HepG2 (cell line): ENCODE measurements at regions not wholly inside any gene's neighbourhood (a gene's known extent, or its start where the extent isn't known, plus 50 kb on each side); places are given as distances from the start of the nearest gene placed in this dataset.

Experiments used
- ATAC-seq: fragments of 200-7000 bp; cut with Tn5 transposase; 3 replicates; pipeline ENCODE4 v1.9.1; 2020; ENCODE audit warnings: mild to moderate bottlenecking, moderate library complexity
- BruUV-seq: library from RNA; stranded (reverse); fragments of 400-500 nt; replicated peaks from 2 replicates; lab custom pipeline; 2021; lab: Mats Ljungman, UMichigan
- CTCF ChIA-PET: fragments of 300-600 bp; formaldehyde crosslinking; extraction: SDS; loops from one replicate; lab custom pipeline; 2021; ENCODE audit warnings: low total read pairs, inconsistent platforms, low intra/inter-chr PET ratio; lab: Yijun Ruan, JAX
- POLR2A ChIA-PET: fragments of 350-600 bp; sonication (Branson Sonifier 250); formaldehyde crosslinking; loops from one replicate; lab custom pipeline; 2020; ENCODE audit warnings: antibody characterized with exemption, inconsistent platforms; lab: Yijun Ruan, JAX
- DNase-seq: peaks from one replicate; pipeline ENCODE4 v3.0.0-alpha.2; 2015; ENCODE audit warnings: low spot score
- FAIRE-seq: peaks from 3 replicates; lab custom pipeline; 2011; peaks lifted over from hg19 to GRCh38; lab: Jason Lieb, UNC
- H2AFZ ChIP-seq: one replicate; pipeline ENCODE4 v1.6.1; 2011; ENCODE audit warnings: low read length, inconsistent platforms
- H3K27ac ChIP-seq: fragments of 300-600 bp; 3 replicates; pipeline ENCODE4 v1.8.0; 2011; ENCODE audit warnings: mixed run types, mild to moderate bottlenecking, mixed read lengths, low read length, inconsistent platforms; ENCODE audit not compliant: insufficient read depth; ENCODE audit errors: extremely low read length
- H3K27me3 ChIP-seq, 2 experiments: fragments of 200-600 bp in 1 of 2; 2 replicates in 1 of 2; 3 replicates in 1 of 2; pipeline versions ENCODE4 v1.6.0 to v1.8.0; 2011; ENCODE audit warnings: low read length in 2 of 2, mild to moderate bottlenecking in 2 of 2, moderate library complexity in 2 of 2, inconsistent platforms in 1 of 2; ENCODE audit not compliant: insufficient read depth in 2 of 2, control insufficient read depth in 1 of 2
- H3K36me3 ChIP-seq, 2 experiments: fragments of 200-600 bp in 1 of 2; replicated peaks in 1 of 2; 2 replicates in 1 of 2; 3 replicates in 1 of 2; pipeline versions ENCODE4 v1.5.1 to v1.8.0; 2011; ENCODE audit warnings: low read length in 2 of 2, inconsistent platforms in 1 of 2; ENCODE audit not compliant: insufficient read depth in 2 of 2, control insufficient read depth in 1 of 2
- H3K4me1 ChIP-seq: 2 replicates; pipeline ENCODE4 v1.5.1; 2012; ENCODE audit warnings: low read length, inconsistent platforms; ENCODE audit not compliant: insufficient read depth
- H3K4me2 ChIP-seq: 2 replicates; pipeline ENCODE4 v1.6.0; 2011; ENCODE audit warnings: low read depth, low read length, inconsistent platforms
- H3K4me3 ChIP-seq, 3 experiments: fragments of 200-600 bp in 1 of 3; sonication (generic), shearing (Covaris generic) in 1 of 3; replicated peaks in 1 of 3; 2 replicates each; pipeline ENCODE4 v1.5.1; 2011 to 2016; ENCODE audit warnings: low read length in 3 of 3, inconsistent platforms in 2 of 3, low read depth in 2 of 3, mild to moderate bottlenecking in 2 of 3, control low read depth in 1 of 3, mixed read lengths in 1 of 3; ENCODE audit not compliant: insufficient read depth in 1 of 3
- H3K79me2 ChIP-seq: one replicate; pipeline ENCODE4 v1.6.1; 2011; ENCODE audit warnings: low read length, inconsistent platforms; ENCODE audit not compliant: insufficient read depth
- H3K9ac ChIP-seq: 2 replicates; pipeline ENCODE4 v1.6.0; 2011; ENCODE audit warnings: mild to moderate bottlenecking, low read depth, low read length, inconsistent platforms; ENCODE audit not compliant: insufficient read depth
- H3K9me3 ChIP-seq: 2 replicates; pipeline ENCODE4 v1.5.1; 2012; ENCODE audit warnings: mild to moderate bottlenecking, low read length
- H4K20me1 ChIP-seq: 2 replicates; pipeline ENCODE4 v1.6.0; 2011; ENCODE audit warnings: inconsistent platforms, mild to moderate bottlenecking, low read length, moderate library complexity; ENCODE audit not compliant: insufficient read depth
- HNRNPLL ChIP-seq: fragments of 200-400 bp; formaldehyde crosslinking; IDR thresholded peaks from 2 replicates; pipeline ENCODE4 v1.6.1; 2017; ENCODE audit warnings: mild to moderate bottlenecking, low read depth, low read length; ENCODE audit not compliant: poor library complexity, severe bottlenecking
- TBP ChIP-seq: sonication (generic); formaldehyde crosslinking; IDR thresholded peaks from 2 replicates; pipeline ENCODE4 v1.5.0; 2020; ENCODE audit warnings: missing genetic modification reagents
- TCF12 ChIP-seq, 2 experiments: fragments of 450-650 bp in 1 of 2; sonication (generic) in 1 of 2; formaldehyde crosslinking in 1 of 2; IDR thresholded peaks; 2 replicates each; pipeline versions ENCODE4 v1.6.1 to v1.8.0; 2017 to 2022; ENCODE audit warnings: antibody characterized with exemption in 1 of 2, mild to moderate bottlenecking in 1 of 2, missing genetic modification reagents in 1 of 2, moderate library complexity in 1 of 2
- TP53 ChIP-seq: sonication (generic); formaldehyde crosslinking; conservative IDR thresholded peaks from 2 replicates; pipeline ENCODE4 v1.4.0; 2020; ENCODE audit warnings: missing genetic modification reagents
- YEATS4 ChIP-seq: sonication (generic); formaldehyde crosslinking; IDR thresholded peaks from 2 replicates; pipeline ENCODE4 v1.4.0; 2020; ENCODE audit warnings: missing genetic modification reagents, borderline replicate concordance
- ZNF207 ChIP-seq: fragments of 450-650 bp; IDR thresholded peaks from 2 replicates; pipeline ENCODE4 v1.6.1; 2016; ENCODE audit warnings: antibody characterized with exemption, borderline replicate concordance
- ZNF383 ChIP-seq: sonication (generic); formaldehyde crosslinking; IDR thresholded peaks from 2 replicates; pipeline ENCODE4 v1.4.0; 2020; ENCODE audit warnings: missing genetic modification reagents, mild to moderate bottlenecking, borderline replicate concordance
- ZNF781 ChIP-seq: sonication (generic); formaldehyde crosslinking; IDR thresholded peaks from 2 replicates; pipeline ENCODE4 v1.5.1; 2020; ENCODE audit warnings: borderline replicate concordance, mild to moderate bottlenecking, missing genetic modification reagents; ENCODE audit errors: not compliant biosample characterization
- WGBS: methylation state at CpG from one replicate; pipeline ENCODE4 v1.1.6; 2017; ENCODE audit warnings: low lambda C conversion rate; 5-methylcytosine and 5-hydroxymethylcytosine counted together
- in situ Hi-C: cut with HindIII; loops from 2 replicates; pipeline ENCODE4 v1.10.0; 2017; ENCODE audit warnings: low pct_unique_long_range_greater_than_20kb; ENCODE audit not compliant: extremely low pct_ligation_motif_present
- intact Hi-C: fragments of 100-400 bp; cut with micrococcal nuclease; formaldehyde crosslinking; loops from one replicate; pipeline ENCODE4 v1.10.0; 2022; ENCODE audit not compliant: unreplicated experiment
- TF ChIP-seq, protein P1 (sequence below): sonication (generic); formaldehyde crosslinking; IDR thresholded peaks from 2 replicates; pipeline ENCODE4 v1.4.0; 2020; ENCODE audit warnings: mild to moderate bottlenecking, missing genetic modification reagents
- TF ChIP-seq, protein P2 (sequence below): sonication (generic); formaldehyde crosslinking; IDR thresholded peaks from 2 replicates; pipeline ENCODE4 v1.5.1; 2020; ENCODE audit warnings: missing genetic modification reagents, mild to moderate bottlenecking, borderline replicate concordance
- TF ChIP-seq, protein P3 (sequence below): sonication (generic); formaldehyde crosslinking; IDR thresholded peaks from 2 replicates; pipeline ENCODE4; 2020; ENCODE audit warnings: missing genetic modification reagents, mild to moderate bottlenecking, borderline replicate concordance
- TF ChIP-seq, protein P4 (sequence below): sonication (generic); formaldehyde crosslinking; conservative IDR thresholded peaks from 2 replicates; pipeline ENCODE4 v1.5.0; 2020; ENCODE audit warnings: missing genetic modification reagents
- TF ChIP-seq, protein P5 (sequence below): sonication (generic); formaldehyde crosslinking; IDR thresholded peaks from 2 replicates; pipeline ENCODE4 v1.4.0; 2020; ENCODE audit warnings: mild to moderate bottlenecking, low read depth, missing genetic modification reagents
- TF ChIP-seq, protein P6 (sequence below): sonication (generic); formaldehyde crosslinking; IDR thresholded peaks from 2 replicates; pipeline ENCODE4 v1.5.0; 2020; ENCODE audit warnings: missing genetic modification reagents

DNA sequence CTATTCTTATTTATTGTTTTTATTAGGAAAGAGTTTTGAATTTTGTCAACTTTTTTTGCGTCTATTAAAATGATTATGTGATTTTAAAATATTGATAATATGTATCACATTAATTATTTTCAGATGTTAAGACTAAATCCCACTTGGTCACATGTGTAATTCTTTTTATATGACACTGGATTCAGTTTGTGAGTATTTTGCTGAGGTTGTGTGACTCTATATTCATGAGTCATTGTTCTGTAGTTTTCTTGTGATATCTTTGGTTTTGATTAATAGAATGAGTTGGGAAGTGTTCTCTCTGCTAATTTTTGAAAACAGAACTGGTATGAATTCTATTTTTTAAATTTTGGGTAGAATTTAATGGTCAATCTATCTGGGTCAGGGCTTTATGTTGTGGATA is 317.9 kb downstream of the ETS1 start:
- Histone ChIP-seq H3K36me3 (no peaks in the 10 kb centered on the region), H3K4me3 (no peak overlapping the region), H3K27ac (no peak overlapping the region), H3K4me1 (no peaks in the 10 kb centered on the region), H2AFZ (no peak overlapping the region), H3K9ac (no peak overlapping the region), H3K27me3 (no peaks in the 10 kb centered on the region), H3K9me3 (no peaks in the 10 kb centered on the region), H3K4me2 (no peak overlapping the region), H4K20me1 (no peaks in the 10 kb centered on the region), H3K79me2 (no peaks in the 10 kb centered on the region)
- FAIRE-seq (no peak), DNase-seq (no peak), ATAC-seq (no peak)
- intact Hi-C loops (no loop called here), in situ Hi-C loops (no loop called here)
- CTCF ChIA-PET: no interaction called here
- WGBS: 0% methylated on average over 1 of the region's 1 CpG
- no TSS peak for BruUV-seq
- POLR2A ChIA-PET: no interaction called here
- TF ChIP-seq ZNF207 (no peak), TP53 (CRISPR knock-in tag) (no peak), TBP (CRISPR knock-in tag) (no peak), ZNF383 (CRISPR knock-in tag) (no peak), HNRNPLL (no peak), YEATS4 (CRISPR knock-in tag) (no peak), ZNF781 (no peak), TCF12 (IDR thresholded peaks at IDR 0.05) (no peak), TCF12 (CRISPR knock-in tag; IDR thresholded peaks at IDR 0.05) (no peak)
- TF ChIP-seq, protein P1, sequence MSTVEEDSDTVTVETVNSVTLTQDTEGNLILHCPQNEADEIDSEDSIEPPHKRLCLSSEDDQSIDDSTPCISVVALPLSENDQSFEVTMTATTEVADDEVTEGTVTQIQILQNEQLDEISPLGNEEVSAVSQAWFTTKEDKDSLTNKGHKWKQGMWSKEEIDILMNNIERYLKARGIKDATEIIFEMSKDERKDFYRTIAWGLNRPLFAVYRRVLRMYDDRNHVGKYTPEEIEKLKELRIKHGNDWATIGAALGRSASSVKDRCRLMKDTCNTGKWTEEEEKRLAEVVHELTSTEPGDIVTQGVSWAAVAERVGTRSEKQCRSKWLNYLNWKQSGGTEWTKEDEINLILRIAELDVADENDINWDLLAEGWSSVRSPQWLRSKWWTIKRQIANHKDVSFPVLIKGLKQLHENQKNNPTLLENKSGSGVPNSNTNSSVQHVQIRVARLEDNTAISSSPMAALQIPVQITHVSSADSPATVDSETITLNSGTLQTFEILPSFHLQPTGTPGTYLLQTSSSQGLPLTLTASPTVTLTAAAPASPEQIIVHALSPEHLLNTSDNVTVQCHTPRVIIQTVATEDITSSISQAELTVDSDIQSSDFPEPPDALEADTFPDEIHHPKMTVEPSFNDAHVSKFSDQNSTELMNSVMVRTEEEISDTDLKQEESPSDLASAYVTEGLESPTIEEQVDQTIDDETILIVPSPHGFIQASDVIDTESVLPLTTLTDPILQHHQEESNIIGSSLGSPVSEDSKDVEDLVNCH: no peak
- TF ChIP-seq, protein P2, sequence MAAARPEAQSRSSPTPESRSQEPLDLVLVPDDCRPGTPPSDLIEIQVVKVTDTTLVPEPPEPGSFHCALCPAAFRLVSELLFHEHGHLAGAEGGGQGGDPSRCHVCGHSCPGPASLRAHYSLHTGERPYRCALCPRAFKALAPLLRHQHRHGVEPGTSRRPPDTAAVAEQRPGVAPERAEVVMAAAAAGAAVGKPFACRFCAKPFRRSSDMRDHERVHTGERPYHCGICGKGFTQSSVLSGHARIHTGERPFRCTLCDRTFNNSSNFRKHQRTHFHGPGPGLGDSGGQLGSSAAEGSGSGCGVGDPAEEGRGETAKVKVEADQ (CRISPR knock-in tag): no peak
- TF ChIP-seq, protein P3, sequence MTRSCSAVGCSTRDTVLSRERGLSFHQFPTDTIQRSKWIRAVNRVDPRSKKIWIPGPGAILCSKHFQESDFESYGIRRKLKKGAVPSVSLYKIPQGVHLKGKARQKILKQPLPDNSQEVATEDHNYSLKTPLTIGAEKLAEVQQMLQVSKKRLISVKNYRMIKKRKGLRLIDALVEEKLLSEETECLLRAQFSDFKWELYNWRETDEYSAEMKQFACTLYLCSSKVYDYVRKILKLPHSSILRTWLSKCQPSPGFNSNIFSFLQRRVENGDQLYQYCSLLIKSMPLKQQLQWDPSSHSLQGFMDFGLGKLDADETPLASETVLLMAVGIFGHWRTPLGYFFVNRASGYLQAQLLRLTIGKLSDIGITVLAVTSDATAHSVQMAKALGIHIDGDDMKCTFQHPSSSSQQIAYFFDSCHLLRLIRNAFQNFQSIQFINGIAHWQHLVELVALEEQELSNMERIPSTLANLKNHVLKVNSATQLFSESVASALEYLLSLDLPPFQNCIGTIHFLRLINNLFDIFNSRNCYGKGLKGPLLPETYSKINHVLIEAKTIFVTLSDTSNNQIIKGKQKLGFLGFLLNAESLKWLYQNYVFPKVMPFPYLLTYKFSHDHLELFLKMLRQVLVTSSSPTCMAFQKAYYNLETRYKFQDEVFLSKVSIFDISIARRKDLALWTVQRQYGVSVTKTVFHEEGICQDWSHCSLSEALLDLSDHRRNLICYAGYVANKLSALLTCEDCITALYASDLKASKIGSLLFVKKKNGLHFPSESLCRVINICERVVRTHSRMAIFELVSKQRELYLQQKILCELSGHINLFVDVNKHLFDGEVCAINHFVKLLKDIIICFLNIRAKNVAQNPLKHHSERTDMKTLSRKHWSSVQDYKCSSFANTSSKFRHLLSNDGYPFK (CRISPR knock-in tag): no peak
- TF ChIP-seq, protein P4, sequence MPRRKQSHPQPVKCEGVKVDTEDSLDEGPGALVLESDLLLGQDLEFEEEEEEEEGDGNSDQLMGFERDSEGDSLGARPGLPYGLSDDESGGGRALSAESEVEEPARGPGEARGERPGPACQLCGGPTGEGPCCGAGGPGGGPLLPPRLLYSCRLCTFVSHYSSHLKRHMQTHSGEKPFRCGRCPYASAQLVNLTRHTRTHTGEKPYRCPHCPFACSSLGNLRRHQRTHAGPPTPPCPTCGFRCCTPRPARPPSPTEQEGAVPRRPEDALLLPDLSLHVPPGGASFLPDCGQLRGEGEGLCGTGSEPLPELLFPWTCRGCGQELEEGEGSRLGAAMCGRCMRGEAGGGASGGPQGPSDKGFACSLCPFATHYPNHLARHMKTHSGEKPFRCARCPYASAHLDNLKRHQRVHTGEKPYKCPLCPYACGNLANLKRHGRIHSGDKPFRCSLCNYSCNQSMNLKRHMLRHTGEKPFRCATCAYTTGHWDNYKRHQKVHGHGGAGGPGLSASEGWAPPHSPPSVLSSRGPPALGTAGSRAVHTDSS (CRISPR knock-in tag): no peak
- TF ChIP-seq, protein P5, sequence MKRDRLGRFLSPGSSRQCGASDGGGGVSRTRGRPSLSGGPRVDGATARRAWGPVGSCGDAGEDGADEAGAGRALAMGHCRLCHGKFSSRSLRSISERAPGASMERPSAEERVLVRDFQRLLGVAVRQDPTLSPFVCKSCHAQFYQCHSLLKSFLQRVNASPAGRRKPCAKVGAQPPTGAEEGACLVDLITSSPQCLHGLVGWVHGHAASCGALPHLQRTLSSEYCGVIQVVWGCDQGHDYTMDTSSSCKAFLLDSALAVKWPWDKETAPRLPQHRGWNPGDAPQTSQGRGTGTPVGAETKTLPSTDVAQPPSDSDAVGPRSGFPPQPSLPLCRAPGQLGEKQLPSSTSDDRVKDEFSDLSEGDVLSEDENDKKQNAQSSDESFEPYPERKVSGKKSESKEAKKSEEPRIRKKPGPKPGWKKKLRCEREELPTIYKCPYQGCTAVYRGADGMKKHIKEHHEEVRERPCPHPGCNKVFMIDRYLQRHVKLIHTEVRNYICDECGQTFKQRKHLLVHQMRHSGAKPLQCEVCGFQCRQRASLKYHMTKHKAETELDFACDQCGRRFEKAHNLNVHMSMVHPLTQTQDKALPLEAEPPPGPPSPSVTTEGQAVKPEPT (CRISPR knock-in tag): no peak
- TF ChIP-seq, protein P6, sequence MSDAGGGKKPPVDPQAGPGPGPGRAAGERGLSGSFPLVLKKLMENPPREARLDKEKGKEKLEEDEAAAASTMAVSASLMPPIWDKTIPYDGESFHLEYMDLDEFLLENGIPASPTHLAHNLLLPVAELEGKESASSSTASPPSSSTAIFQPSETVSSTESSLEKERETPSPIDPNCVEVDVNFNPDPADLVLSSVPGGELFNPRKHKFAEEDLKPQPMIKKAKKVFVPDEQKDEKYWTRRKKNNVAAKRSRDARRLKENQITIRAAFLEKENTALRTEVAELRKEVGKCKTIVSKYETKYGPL (CRISPR knock-in tag): no peak
